ENCODE measurements at regions not wholly inside any gene's neighbourhood (a gene's known extent, or its start where the extent isn't known, plus 50 kb on each side); places are given as distances from the start of the nearest gene placed in this dataset.
A peak's percentile ranks its signal among the peaks of the same experiment; 100 is the strongest.
"Not testable (repeated sequence)": the region's sequence is repeated elsewhere in the genome, so short reads cannot be mapped to it uniquely, and the experiment has no call there.

- DNase-seq (no peak), ATAC-seq (no peak)
- Mint-ChIP-seq H3K27me3 (no peaks in the 10 kb centered on the region), H3K4me3 (no peak overlapping the region), H3K27ac (no peak overlapping the region), H3K9me3 (peaks cover 0 to 5% of the 10 kb centered on the region in 2 donors), H3K4me1 (no peaks in the 10 kb centered on the region)
Measured at GRCh38 chr15:46039703-46040102, 404.9 kb downstream of the SQOR start.

- ATAC-seq (no peak), DNase-seq (no peak)
- Mint-ChIP-seq H3K4me3 (no peak overlapping the region), H3K9me3 (peaks cover 0 to 13% of the 10 kb centered on the region in 2 donors), H3K27ac (no peak overlapping the region), H3K4me1 (no peaks in the 10 kb centered on the region), H3K27me3 (no peaks in the 10 kb centered on the region)
Measured at GRCh38 chr15:46041905-46042304, 407.1 kb downstream of the SQOR start.

- H3K4me3 Mint-ChIP-seq, result no peak overlapping the region
- no peak overlapping the region for H3K27ac Mint-ChIP-seq
- H3K4me1 Mint-ChIP-seq, result no peaks in the 10 kb centered on the region
- ATAC-seq (no peak), DNase-seq (no peak)
- H3K9me3 Mint-ChIP-seq, result no peaks in the 10 kb centered on the region
- no peaks in the 10 kb centered on the region for H3K27me3 Mint-ChIP-seq
Measured at GRCh38 chr15:46059921-46060594, 425.2 kb downstream of the SQOR start.

GRCh38 chr15:46061002-46061401, 426.2 kb downstream of the SQOR start:
- DNase-seq (no peak), ATAC-seq (no peak)
- Mint-ChIP-seq H3K27me3 (no peaks in the 10 kb centered on the region), H3K4me3 (no peak overlapping the region), H3K27ac (no peak overlapping the region), H3K9me3 (no peaks in the 10 kb centered on the region), H3K4me1 (no peaks in the 10 kb centered on the region)

GRCh38 chr15:46077220-46077619, 442.4 kb downstream of the SQOR start:
- H3K4me3 Mint-ChIP-seq, result no peak overlapping the region
- no peaks in the 10 kb centered on the region for H3K9me3 Mint-ChIP-seq
- ATAC-seq (no peak), DNase-seq (no peak)
- no peaks in the 10 kb centered on the region for H3K4me1 Mint-ChIP-seq
- H3K27me3 Mint-ChIP-seq, result no peaks in the 10 kb centered on the region
- H3K27ac Mint-ChIP-seq, result no peak overlapping the region

- Mint-ChIP-seq H3K4me3 (no peak overlapping the region), H3K27me3 (no peaks in the 10 kb centered on the region), H3K27ac (no peak overlapping the region), H3K9me3 (no peaks in the 10 kb centered on the region), H3K4me1 (no peaks in the 10 kb centered on the region)
- DNase-seq (no peak), ATAC-seq (no peak)
Measured at GRCh38 chr15:46079046-46079445, 444.2 kb downstream of the SQOR start.

- ATAC-seq, result no peak
- no peak overlapping the region for H3K27ac Mint-ChIP-seq
- no peak for DNase-seq
Measured at GRCh38 chr15:46080016-46080415, 445.2 kb downstream of the SQOR start.

GRCh38 chr15:46088486-46089445, 453.9 kb downstream of the SQOR start:
- Mint-ChIP-seq H3K27me3 (no peaks in the 10 kb centered on the region), H3K4me3 (no peak overlapping the region), H3K9me3 (no peaks in the 10 kb centered on the region), H3K27ac (no peak overlapping the region), H3K4me1 (no peaks in the 10 kb centered on the region)
- ATAC-seq, result no peak
- DNase-seq, result no peak

More at GRCh38 chr15:46080016-46080415, 445.2 kb downstream of the SQOR start:
- Mint-ChIP-seq H3K9me3 (no peaks in the 10 kb centered on the region), H3K4me3 (no peak overlapping the region), H3K4me1 (no peaks in the 10 kb centered on the region), H3K27me3 (no peaks in the 10 kb centered on the region)

GRCh38 chr15:46089467-46089935, 454.7 kb downstream of the SQOR start:
- Mint-ChIP-seq H3K4me3 (no peak overlapping the region), H3K9me3 (no peaks in the 10 kb centered on the region), H3K27ac (no peak overlapping the region), H3K4me1 (no peaks in the 10 kb centered on the region), H3K27me3 (no peaks in the 10 kb centered on the region)
- ATAC-seq, result no peak
- no peak for DNase-seq

- DNase-seq (peak in 1 of 2 donors; percentile 1), ATAC-seq (no peak)
- H3K27me3 Mint-ChIP-seq, result no peaks in the 10 kb centered on the region
Measured at GRCh38 chr15:46091860-46092450, 457.1 kb downstream of the SQOR start.

GRCh38 chr15:46098006-46098405, 463.2 kb downstream of the SQOR start:
- not testable (repeated sequence) for H3K4me1 Mint-ChIP-seq, DNase-seq, H3K4me3 Mint-ChIP-seq, H3K27me3 Mint-ChIP-seq, ATAC-seq, H3K9me3 Mint-ChIP-seq, H3K27ac Mint-ChIP-seq

More at GRCh38 chr15:46091860-46092450, 457.1 kb downstream of the SQOR start:
- Mint-ChIP-seq H3K9me3 (no peaks in the 10 kb centered on the region), H3K4me1 (no peaks in the 10 kb centered on the region), H3K4me3 (no peak overlapping the region), H3K27ac (no peak overlapping the region)

GRCh38 chr15:46110755-46111154, 475.9 kb downstream of the SQOR start:
- ATAC-seq, result no peak
- no peaks in the 10 kb centered on the region for H3K4me1 Mint-ChIP-seq
- no peak for DNase-seq
- H3K27me3 Mint-ChIP-seq, result no peaks in the 10 kb centered on the region
- no peak overlapping the region for H3K27ac Mint-ChIP-seq
- H3K4me3 Mint-ChIP-seq, result no peak overlapping the region
- peaks cover 0 to 11% of the 10 kb centered on the region in 2 donors for H3K9me3 Mint-ChIP-seq

- no peaks in the 10 kb centered on the region for H3K4me1 Mint-ChIP-seq
- DNase-seq (no peak), ATAC-seq (no peak)
- no peak overlapping the region for H3K4me3 Mint-ChIP-seq
- H3K9me3 Mint-ChIP-seq, result peaks cover 0 to 11% of the 10 kb centered on the region in 2 donors
- H3K27me3 Mint-ChIP-seq, result no peaks in the 10 kb centered on the region
- no peak overlapping the region for H3K27ac Mint-ChIP-seq
Measured at GRCh38 chr15:46111730-46112129, 476.9 kb downstream of the SQOR start.

- Mint-ChIP-seq H3K27me3 (no peaks in the 10 kb centered on the region), H3K27ac (no peak overlapping the region), H3K4me3 (no peak overlapping the region), H3K9me3 (peaks cover under 1 to 7% of the 10 kb centered on the region in 2 donors), H3K4me1 (no peaks in the 10 kb centered on the region)
- DNase-seq (no peak), ATAC-seq (no peak)
Measured at GRCh38 chr15:46117071-46117470, 482.2 kb downstream of the SQOR start.

- Mint-ChIP-seq H3K4me1 (no peaks in the 10 kb centered on the region), H3K9me3 (peaks cover 7 to 16% of the 10 kb centered on the region in 2 donors), H3K4me3 (no peak overlapping the region), H3K27ac (no peak overlapping the region), H3K27me3 (no peaks in the 10 kb centered on the region)
- ATAC-seq (no peak), DNase-seq (no peak)
Measured at GRCh38 chr15:46120713-46121112, 485.9 kb downstream of the SQOR start.

- peaks cover 7 to 18% of the 10 kb centered on the region in 2 donors for H3K9me3 Mint-ChIP-seq
- ATAC-seq (no peak), DNase-seq (no peak)
- no peak overlapping the region for H3K4me3 Mint-ChIP-seq
- H3K27me3 Mint-ChIP-seq, result no peaks in the 10 kb centered on the region
- no peaks in the 10 kb centered on the region for H3K4me1 Mint-ChIP-seq
- peak overlapping the region in 1 of 2 donors; percentile 54 for H3K27ac Mint-ChIP-seq
Measured at GRCh38 chr15:46121441-46121840, 486.6 kb downstream of the SQOR start.

Data from stimulated activated naive CD8-positive, alpha-beta T cell treated with anti-CD3 and anti-CD28 coated beads, Interleukin-15, amount 100 ng/mL, for 72 hours (primary cell).